ENCODE measurements at regions not wholly inside any gene's neighbourhood (a gene's known extent, or its start where the extent isn't known, plus 50 kb on each side); places are given as distances from the start of the nearest gene placed in this dataset.
"Not testable (repeated sequence)": the region's sequence is repeated elsewhere in the genome, so short reads cannot be mapped to it uniquely, and the experiment has no call there.

DNA sequence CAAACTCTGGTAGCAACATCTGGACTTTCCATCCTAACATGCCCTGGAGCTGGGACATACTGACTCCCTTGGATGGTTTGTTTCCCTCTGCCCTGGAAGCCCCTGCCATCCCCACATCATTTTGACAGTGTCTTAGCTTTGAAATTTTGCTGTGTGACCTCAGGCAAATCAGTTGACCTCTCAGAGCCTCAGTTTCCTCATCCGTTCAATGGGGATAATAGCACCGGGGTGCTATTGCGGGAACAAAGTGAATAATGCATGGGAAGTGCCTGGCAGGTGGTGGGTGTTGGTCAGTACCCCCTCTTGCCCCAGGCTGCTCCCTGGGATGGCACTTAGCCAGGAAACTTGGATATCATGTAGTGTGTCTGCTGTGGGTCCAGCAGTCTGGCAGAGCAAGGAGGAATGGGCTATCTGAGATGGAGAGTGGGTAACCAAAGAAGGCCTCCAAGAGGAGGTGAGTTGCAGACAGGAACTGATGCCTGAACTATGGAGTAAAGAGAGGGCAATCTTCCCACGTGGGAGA, 88.6 kb downstream of the MRPL14 start (continued):
- TF ChIP-seq U2AF1 (optimal IDR thresholded peaks at IDR 0.05; ENCODE audit: low read depth, low read length): no peak

DNA sequence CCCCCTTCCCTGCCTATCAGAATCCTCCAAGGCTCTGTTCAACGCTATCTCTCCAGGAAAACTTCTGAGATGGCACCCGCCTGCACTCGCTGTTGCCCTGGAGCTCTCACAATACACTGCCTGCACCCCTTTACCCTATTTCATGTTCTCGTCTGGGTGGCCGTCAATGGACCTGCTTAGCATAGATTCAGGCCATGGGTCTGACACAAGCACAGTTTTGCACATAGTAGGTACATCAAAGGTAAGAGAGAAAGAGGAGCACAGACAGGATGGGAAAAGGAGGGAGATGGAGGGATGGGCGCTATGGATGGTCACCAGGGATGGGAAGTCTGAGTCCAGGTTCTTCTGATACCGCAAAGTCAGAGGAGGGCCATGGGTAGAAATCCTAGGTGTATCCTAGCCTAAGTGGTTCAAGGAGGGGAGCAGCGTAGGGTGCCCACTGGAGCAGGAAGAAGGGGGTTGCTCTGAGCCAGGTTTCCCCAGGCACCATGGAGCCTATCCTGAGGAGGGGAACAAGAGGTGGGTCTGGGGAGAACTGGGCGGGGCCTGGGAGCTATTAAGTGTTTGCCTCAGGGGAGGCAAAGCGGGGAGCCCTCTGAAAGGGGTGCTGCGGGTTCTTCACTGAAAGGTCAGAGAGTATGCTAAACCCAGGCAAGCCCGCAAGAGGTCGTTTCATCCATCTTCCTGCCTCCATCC, 89.3 kb downstream of the MRPL14 start:
- intact Hi-C loops (cut with micrococcal nuclease) (no loop called here), in situ Hi-C loops (cut with MboI) (no loop called here)
- Histone ChIP-seq H2AFZ (ENCODE audit: low read depth, low read length) (no peak overlapping the region), H4K20me1 (replicated peaks; ENCODE audit: control insufficient read depth, insufficient read depth, low read length) (no peaks in the 10 kb centered on the region), H3K9me1 (ENCODE audit: control insufficient read depth, insufficient read depth, low read length) (no peaks in the 10 kb centered on the region), H3K4me1 (replicated peaks in 1 of 2; ENCODE audit: control insufficient read depth in 2 of 2, insufficient read depth in 2 of 2, low read length in 2 of 2) (peaks cover 32 to 47% of the 10 kb centered on the region in 2 experiments), H3K27ac (ENCODE audit: extremely low read depth, low read depth, low read length) (no peak overlapping the region), H3K36me3 (ENCODE audit: control insufficient read depth, insufficient read depth, low read length) (no peaks in the 10 kb centered on the region), H3K79me2 (ENCODE audit: control insufficient read depth, insufficient read depth, low read length) (no peaks in the 10 kb centered on the region), H3K4me2 (ENCODE audit: insufficient read depth, low read length) (no peak overlapping the region), H3K4me3 (no peak overlapping the region), H3K9me3 (replicated peaks; ENCODE audit: control insufficient read depth, insufficient read depth, low read depth, low read length) (no peaks in the 10 kb centered on the region), H3K27me3 (ENCODE audit: control insufficient read depth in 2 of 2, insufficient read depth in 2 of 2, low read length in 2 of 2) (no peaks in the 10 kb centered on the region), H3K9ac (ENCODE audit: insufficient read depth in 1 of 2, low read depth in 2 of 2, low read length in 2 of 2) (no peak overlapping the region; a peak in 1 of 4 replicates)
- FAIRE-seq (no peak), ATAC-seq (no peak), DNase-seq (ENCODE audit: extremely low read depth in 1 of 4, low spot score in 3 of 4) (no peak)
- ChIA-PET POLR2A (interaction anchor here (0.7 to 1.4 kb wide), 5 partner anchors 9 to 816 kb away, joined by 3 to 6 read pairs (median 3); no protein-coding TSS in a partner anchor), CTCF (ENCODE audit: low intra/inter-chr PET ratio) (no interaction called here)
- BruUV-seq (replicated peaks): no TSS peak
- TF ChIP-seq TSC22D4 (tag; IDR thresholded peaks at IDR 0.05): 0 out of 2 replicates have a peak, but pooled peaks have one; percentile 28
- peak; percentile 70; the same call in 1 of the 2 replicates for TF ChIP-seq ZKSCAN1 (IDR thresholded peaks at IDR 0.05; ENCODE audit: low read depth, low read length)
- no peak for TF ChIP-seq MYBL2 (IDR thresholded peaks at IDR 0.05; ENCODE audit: low read depth)
- TF ChIP-seq MYBL2 (CRISPR knock-in tag; IDR thresholded peaks at IDR 0.05; ENCODE audit: borderline replicate concordance): no peak
- 71% methylated on average over 13 of the region's 13 CpGs for WGBS (ENCODE audit: insufficient coverage, low coverage, missing lambda C conversion rate)

DNA sequence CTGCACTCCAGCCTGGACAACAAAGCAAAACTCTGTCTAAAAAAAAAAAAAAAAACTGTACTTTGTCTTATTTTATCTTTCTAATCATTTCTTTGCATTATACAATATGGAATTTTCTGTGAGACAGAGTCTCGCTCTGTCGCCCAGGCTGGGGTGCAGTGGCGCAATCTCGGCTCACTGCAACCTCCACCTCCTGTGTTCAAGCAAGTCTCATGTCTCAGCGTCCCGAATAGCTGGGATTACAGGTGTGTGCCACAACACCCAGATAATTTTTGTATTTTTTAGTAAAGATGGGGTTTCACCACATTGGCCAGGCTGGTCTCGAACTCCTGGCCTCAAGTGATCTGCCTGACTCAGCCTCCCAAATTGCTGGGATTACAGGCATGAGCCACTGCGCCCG, 90.0 kb downstream of the MRPL14 start:
- H4K20me1 ChIP-seq (replicated peaks; ENCODE audit: control insufficient read depth, insufficient read depth, low read length); H3K9me1 ChIP-seq (ENCODE audit: control insufficient read depth, insufficient read depth, low read length); H3K4me3 ChIP-seq; H3K36me3 ChIP-seq (ENCODE audit: control insufficient read depth, insufficient read depth, low read length); H2AFZ ChIP-seq (ENCODE audit: low read depth, low read length); H3K4me2 ChIP-seq (ENCODE audit: insufficient read depth, low read length); H3K79me2 ChIP-seq (ENCODE audit: control insufficient read depth, insufficient read depth, low read length); BruUV-seq (replicated peaks); in situ Hi-C loops (cut with MboI); H3K9ac ChIP-seq (ENCODE audit: insufficient read depth in 1 of 2, low read depth in 2 of 2, low read length in 2 of 2); H3K27me3 ChIP-seq (ENCODE audit: control insufficient read depth in 2 of 2, insufficient read depth in 2 of 2, low read length in 2 of 2); H3K27ac ChIP-seq (ENCODE audit: extremely low read depth, low read depth, low read length); FAIRE-seq; H3K9me3 ChIP-seq (replicated peaks; ENCODE audit: control insufficient read depth, insufficient read depth, low read depth, low read length); intact Hi-C loops (cut with micrococcal nuclease); CTCF ChIA-PET (ENCODE audit: low intra/inter-chr PET ratio); DNase-seq (ENCODE audit: extremely low read depth in 1 of 4, low spot score in 3 of 4); ATAC-seq: not testable (repeated sequence)
- 75% methylated on average over 9 of the region's 9 CpGs for WGBS (ENCODE audit: insufficient coverage, low coverage, missing lambda C conversion rate)
- H3K4me1 ChIP-seq (replicated peaks in 1 of 2; ENCODE audit: control insufficient read depth in 2 of 2, insufficient read depth in 2 of 2, low read length in 2 of 2): peaks cover 25 to 40% of the 10 kb centered on the region in 2 experiments
- POLR2A ChIA-PET: interaction anchor here (0.7 to 1.4 kb wide), 4 partner anchors 13 to 817 kb away, joined by 3 to 6 read pairs (median 3); no protein-coding TSS in a partner anchor

Data from K562 (cell line).